ENCODE measurements at regions not wholly inside any gene's neighbourhood (a gene's known extent, or its start where the extent isn't known, plus 50 kb on each side); places are given as distances from the start of the nearest gene placed in this dataset.

- no peak for FAIRE-seq
Observed at GRCh38 chr4:114072781-114073180, 93.3 kb upstream of the ARSJ start.

DNA sequence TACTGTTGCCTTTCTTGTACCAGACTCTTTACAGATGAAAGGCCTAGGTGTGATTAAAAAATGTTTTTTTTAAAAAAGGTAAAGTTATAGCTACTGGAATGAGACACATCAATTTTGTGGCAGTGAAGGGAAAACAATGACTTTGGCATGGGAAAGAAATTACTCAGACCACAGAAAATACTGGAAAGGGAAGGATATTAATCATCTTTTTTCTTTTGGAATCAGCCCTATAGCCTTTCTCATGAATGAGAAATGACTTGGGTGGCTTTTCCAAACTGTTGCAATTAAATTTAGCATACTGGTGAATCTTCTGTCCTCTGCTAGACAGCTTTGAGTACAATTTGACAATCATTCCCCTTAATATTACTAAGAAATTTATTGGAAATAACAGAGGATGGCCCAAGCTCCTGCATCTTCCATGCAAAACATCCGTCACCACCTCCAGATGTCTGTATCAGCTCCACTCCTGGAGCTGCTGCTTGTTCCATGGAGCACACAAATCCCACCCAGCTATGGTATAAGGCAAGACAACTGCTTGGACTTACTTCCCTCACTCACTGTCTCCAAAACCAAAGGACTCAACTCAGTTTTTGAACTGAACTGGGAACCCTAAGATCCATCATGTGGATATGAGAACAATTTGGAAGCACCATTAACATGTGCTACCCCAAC lies 97.6 kb upstream of the ARSJ start:
- TF ChIP-seq POLR2A (IDR thresholded peaks at IDR 0.05; ENCODE audit: low read depth, low read length): no peak
- FAIRE-seq (no peak), DNase-seq (ENCODE audit: insufficient read length, low spot score) (no peak)

More at GRCh38 chr4:114072781-114073180, 93.3 kb upstream of the ARSJ start:
- TF ChIP-seq POLR2A (IDR thresholded peaks at IDR 0.05; ENCODE audit: low read depth, low read length): no peak
- DNase-seq (ENCODE audit: insufficient read length, low spot score): no peak

GRCh38 chr4:114077610-114078009 lies 98.2 kb upstream of the ARSJ start:
- TF ChIP-seq POLR2A (IDR thresholded peaks at IDR 0.05; ENCODE audit: low read depth, low read length): no peak
- no peak for DNase-seq (ENCODE audit: insufficient read length, low spot score)
- peak; percentile 71 for FAIRE-seq

DNA sequence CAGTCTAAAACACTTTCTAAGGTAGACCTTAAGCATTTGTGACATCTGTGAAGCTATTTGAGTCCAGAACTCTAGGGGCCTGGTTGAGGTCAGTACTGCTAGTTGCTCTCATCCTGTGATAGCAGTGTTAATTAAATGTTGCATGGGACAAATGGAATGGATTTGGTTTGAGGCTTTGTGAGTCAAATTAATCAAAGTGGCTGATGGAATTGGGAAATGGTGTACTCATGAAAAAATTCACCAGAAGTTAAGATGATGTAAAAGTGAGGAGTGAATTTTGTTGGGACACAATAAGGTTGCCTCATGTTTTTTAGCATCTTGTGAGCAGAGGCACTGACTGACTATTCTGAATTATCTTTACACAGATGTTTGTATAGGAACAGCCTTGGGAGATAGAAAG lies 99.2 kb upstream of the ARSJ start:
- TF ChIP-seq POLR2A (IDR thresholded peaks at IDR 0.05; ENCODE audit: low read depth, low read length): no peak
- no peak for DNase-seq (ENCODE audit: insufficient read length, low spot score)
- no peak for FAIRE-seq

DNA sequence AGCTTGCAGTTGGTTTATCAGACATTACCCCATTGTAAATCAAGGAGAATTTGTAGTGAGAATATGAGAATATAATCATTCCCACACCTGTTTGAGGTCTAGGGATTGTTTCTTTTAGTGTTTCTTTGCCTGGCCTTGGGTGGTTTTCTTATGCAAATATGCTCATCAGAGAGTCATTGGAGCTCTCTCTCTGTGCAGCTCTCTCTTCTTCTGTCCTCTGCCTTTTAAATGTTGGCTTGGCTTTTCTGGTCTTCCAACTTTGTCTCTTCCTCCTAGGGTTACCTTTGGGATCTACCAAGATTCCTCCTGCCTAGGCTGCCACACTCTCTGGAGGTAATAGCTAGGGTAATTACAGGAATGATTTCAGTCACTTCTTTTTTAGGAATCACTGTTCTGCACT lies 102.3 kb upstream of the ARSJ start:
- no peak for FAIRE-seq
- no peak for TF ChIP-seq POLR2A (IDR thresholded peaks at IDR 0.05; ENCODE audit: low read depth, low read length)
- no peak for DNase-seq (ENCODE audit: insufficient read length, low spot score)

- FAIRE-seq (no peak), DNase-seq (ENCODE audit: insufficient read length, low spot score) (no peak)
- no peak for TF ChIP-seq POLR2A (IDR thresholded peaks at IDR 0.05; ENCODE audit: low read depth, low read length)
Observed at GRCh38 chr4:114082348-114082747, 102.9 kb upstream of the ARSJ start.

- FAIRE-seq (no peak), DNase-seq (ENCODE audit: insufficient read length, low spot score) (no peak)
- TF ChIP-seq POLR2A (IDR thresholded peaks at IDR 0.05; ENCODE audit: low read depth, low read length): no peak
Observed at GRCh38 chr4:114085611-114086345, 106.3 kb upstream of the ARSJ start.

- peak; percentile 50 for FAIRE-seq
Observed at GRCh38 chr4:114087596-114088230, 108.3 kb upstream of the ARSJ start.

GRCh38 chr4:114088481-114088880 lies 109.0 kb upstream of the ARSJ start:
- no peak for FAIRE-seq
- DNase-seq (ENCODE audit: insufficient read length, low spot score): no peak
- TF ChIP-seq POLR2A (IDR thresholded peaks at IDR 0.05; ENCODE audit: low read depth, low read length): no peak

More at GRCh38 chr4:114087596-114088230, 108.3 kb upstream of the ARSJ start:
- TF ChIP-seq POLR2A (IDR thresholded peaks at IDR 0.05; ENCODE audit: low read depth, low read length): no peak
- no peak for DNase-seq (ENCODE audit: insufficient read length, low spot score)

DNA sequence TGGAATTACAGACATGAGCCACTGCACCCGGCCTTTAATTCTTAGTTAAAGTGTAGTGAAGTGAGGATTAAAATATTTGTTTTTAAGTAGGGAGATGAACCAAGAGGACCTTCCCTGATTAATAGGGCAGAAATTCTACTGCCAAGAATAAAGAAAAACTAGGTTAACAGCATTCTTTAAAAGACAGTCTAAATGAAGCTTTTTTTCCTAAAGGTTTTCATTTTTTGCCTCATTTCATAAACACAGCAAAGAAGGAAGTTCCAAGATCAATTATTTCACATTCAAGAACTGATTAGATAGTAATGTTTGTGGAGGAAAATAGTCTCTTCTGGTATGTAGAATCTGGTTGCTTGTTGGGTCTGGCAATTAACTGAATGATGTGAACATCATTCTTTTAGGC lies 112.1 kb upstream of the ARSJ start:
- FAIRE-seq (no peak), DNase-seq (ENCODE audit: insufficient read length, low spot score) (no peak)
- TF ChIP-seq POLR2A (IDR thresholded peaks at IDR 0.05; ENCODE audit: low read depth, low read length): no peak

DNA sequence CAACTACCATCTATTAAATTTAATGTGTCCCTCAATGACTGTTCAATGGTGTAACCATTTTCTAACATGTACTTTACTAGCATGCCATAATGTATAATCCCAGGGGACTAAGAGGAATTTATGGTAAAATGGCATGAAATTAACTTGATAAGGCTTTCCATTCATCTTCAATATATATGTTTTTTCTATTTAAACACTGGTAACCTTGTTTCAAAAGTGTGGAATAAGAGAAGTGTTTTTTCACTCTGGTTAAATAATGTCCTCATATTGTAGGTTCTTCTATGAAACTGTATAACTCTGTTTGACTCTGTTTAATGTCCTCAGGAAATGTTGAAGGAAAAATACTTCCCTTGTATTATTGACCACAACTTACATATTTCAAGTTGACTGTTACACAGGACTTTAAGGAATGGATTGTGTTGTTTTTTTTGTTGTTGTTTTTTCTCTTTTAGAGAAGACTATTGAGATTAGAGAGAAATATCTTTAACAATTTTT lies 113.8 kb upstream of the ARSJ start:
- no peak for TF ChIP-seq POLR2A (IDR thresholded peaks at IDR 0.05; ENCODE audit: low read depth, low read length)
- no peak for DNase-seq (ENCODE audit: insufficient read length, low spot score)
- no peak for FAIRE-seq

DNA sequence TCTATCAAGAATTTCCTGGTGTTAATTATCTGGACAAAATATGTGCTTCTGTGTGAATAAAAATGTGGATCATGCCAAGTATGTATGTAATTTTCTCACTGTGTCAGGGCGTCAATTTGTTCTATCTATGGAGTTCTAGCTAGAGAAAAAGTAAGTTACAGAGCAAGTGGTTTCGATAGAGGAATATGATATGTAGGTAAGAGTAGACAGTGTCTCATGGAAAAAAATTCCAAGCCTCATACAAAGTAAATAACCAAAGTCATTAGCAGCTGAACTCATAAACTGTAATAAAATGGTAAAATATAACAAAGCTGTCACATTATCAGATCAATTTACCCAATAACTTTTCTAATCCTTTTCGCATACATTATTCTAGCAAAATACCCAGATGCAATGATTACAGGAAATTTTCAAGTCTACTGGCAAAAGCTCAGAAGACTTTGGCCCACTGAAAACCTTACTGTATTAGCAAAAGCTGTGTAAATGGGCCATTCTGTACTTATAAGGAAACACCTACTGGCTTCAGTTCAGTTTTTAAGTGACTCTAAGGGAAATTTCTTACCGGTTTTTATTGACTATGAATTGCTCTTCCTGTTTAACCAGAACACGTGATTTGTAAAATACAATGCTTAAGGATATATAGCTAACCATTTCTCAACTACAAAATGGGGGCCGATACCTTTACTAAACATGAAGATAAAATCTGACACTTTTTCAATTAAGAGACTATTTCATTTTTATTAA lies 121.0 kb upstream of the ARSJ start:
- no peak for TF ChIP-seq POLR2A (IDR thresholded peaks at IDR 0.05; ENCODE audit: low read depth, low read length)
- no peak for FAIRE-seq
- no peak for DNase-seq (ENCODE audit: insufficient read length, low spot score)

- no peak for TF ChIP-seq POLR2A (IDR thresholded peaks at IDR 0.05; ENCODE audit: low read depth, low read length)
- DNase-seq (ENCODE audit: insufficient read length, low spot score) (no peak), FAIRE-seq (no peak)
Observed at GRCh38 chr4:114103908-114104307, 124.5 kb upstream of the ARSJ start.

DNA sequence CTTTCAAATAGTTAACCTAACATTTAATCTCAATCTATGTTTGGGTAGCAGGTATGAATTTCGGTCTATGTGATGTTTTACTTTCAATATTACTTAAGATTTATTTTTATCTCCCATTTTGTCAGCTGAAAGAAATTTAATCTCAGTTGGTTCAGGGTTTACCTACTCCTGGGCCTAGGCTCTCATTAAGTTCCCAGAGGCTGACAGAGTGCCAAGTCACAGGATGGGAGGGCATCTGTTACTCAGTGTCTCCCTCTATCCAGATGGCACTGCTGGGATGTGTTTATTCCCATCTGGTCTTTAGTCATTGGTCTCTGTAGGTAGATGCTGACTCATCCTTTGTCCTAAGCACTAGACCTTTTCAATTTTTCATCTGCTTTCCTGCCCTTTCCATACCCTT lies 129.4 kb upstream of the ARSJ start:
- no peak for TF ChIP-seq POLR2A (IDR thresholded peaks at IDR 0.05; ENCODE audit: low read depth, low read length)
- FAIRE-seq: peak; percentile 89
- DNase-seq (ENCODE audit: insufficient read length, low spot score): no peak
